GM12892 (cell line): ENCODE measurements at regions not wholly inside any gene's neighbourhood (a gene's known extent, or its start where the extent isn't known, plus 50 kb on each side); places are given as distances from the start of the nearest gene placed in this dataset.

Experiments
- POLR2A ChIP-seq: IDR thresholded peaks from 2 replicates; pipeline ENCODE4 v1.6.1; 2011; ENCODE audit warnings: low read depth, low read length, control low read depth
- POLR2AphosphoS5 ChIP-seq: IDR thresholded peaks from 2 replicates; pipeline ENCODE4 v1.6.1; 2011; ENCODE audit warnings: low read depth, low read length, control low read depth

DNA sequence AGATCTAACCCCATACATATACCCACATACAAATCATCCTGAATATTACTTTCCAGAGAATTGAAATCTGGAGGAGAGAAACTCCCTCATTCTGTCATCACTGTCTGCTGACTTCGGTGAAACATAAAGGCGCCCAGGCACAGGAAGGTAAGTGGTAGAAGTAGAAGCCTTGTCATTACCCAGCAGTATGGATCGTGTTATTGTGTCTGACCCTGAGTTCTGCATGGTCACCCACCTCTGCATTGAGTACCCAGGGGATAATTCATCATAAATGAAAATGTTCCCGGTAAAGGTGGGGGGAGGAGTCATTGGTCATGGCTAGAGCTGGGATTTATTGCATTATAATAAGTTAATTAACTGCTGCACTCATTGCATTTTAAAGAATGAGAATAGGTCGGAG is 342.6 kb upstream of the PKN2 start:
- TF ChIP-seq POLR2A (no peak), POLR2AphosphoS5 (no peak)
